Osteocyte (in vitro differentiated cells): ENCODE measurements at regions not wholly inside any gene's neighbourhood (a gene's known extent, or its start where the extent isn't known, plus 50 kb on each side); places are given as distances from the start of the nearest gene placed in this dataset.
A peak's percentile ranks its signal among the peaks of the same experiment; 100 is the strongest.

Experiments
- DNase-seq: peaks from one replicate; pipeline ENCODE4 v3.0.0; 2021; ENCODE audit warnings: mixed read lengths; ENCODE audit not compliant: unreplicated experiment; ENCODE audit errors: extremely low spot score
- H3K27ac Mint-ChIP-seq: one replicate; pipeline ENCODE4 v1.8.0; 2021; ENCODE audit warnings: mild to moderate bottlenecking, mixed read lengths; ENCODE audit not compliant: unreplicated experiment
- H3K27me3 Mint-ChIP-seq: one replicate; pipeline ENCODE4 v1.8.0; 2021; ENCODE audit warnings: mixed read lengths; ENCODE audit not compliant: unreplicated experiment
- H3K36me3 Mint-ChIP-seq: one replicate; pipeline ENCODE4 v1.8.0; 2021; ENCODE audit warnings: mixed read lengths; ENCODE audit not compliant: unreplicated experiment
- H3K4me1 Mint-ChIP-seq: one replicate; pipeline ENCODE4 v1.8.0; 2021; ENCODE audit warnings: mixed read lengths; ENCODE audit not compliant: unreplicated experiment
- H3K4me3 Mint-ChIP-seq: one replicate; pipeline ENCODE4 v1.8.0; 2021; ENCODE audit warnings: mild to moderate bottlenecking, moderate library complexity, mixed read lengths; ENCODE audit not compliant: unreplicated experiment
- H3K9me3 Mint-ChIP-seq: one replicate; pipeline ENCODE4 v1.8.0; 2021; ENCODE audit warnings: mixed read lengths; ENCODE audit not compliant: unreplicated experiment
- CTCF ChIP-seq: fragments of 200-600 bp; sonication (generic); IDR thresholded peaks from 2 replicates; pipeline ENCODE4 v1.5.0; 2021; ENCODE audit warnings: antibody characterized with exemption, mild to moderate bottlenecking, moderate library complexity

- no peak overlapping the region for H3K27ac Mint-ChIP-seq
- H3K27me3 Mint-ChIP-seq, result peaks cover 12% of the 10 kb centered on the region
- DNase-seq, result peak; percentile 68
- H3K4me1 Mint-ChIP-seq, result no peaks in the 10 kb centered on the region
- no peak overlapping the region for H3K4me3 Mint-ChIP-seq
- no peaks in the 10 kb centered on the region for H3K9me3 Mint-ChIP-seq
- no peaks in the 10 kb centered on the region for H3K36me3 Mint-ChIP-seq
- no peak for TF ChIP-seq CTCF
Observed at GRCh38 chr4:152032722-152033131, 271.9 kb upstream of the GATB start.

DNA sequence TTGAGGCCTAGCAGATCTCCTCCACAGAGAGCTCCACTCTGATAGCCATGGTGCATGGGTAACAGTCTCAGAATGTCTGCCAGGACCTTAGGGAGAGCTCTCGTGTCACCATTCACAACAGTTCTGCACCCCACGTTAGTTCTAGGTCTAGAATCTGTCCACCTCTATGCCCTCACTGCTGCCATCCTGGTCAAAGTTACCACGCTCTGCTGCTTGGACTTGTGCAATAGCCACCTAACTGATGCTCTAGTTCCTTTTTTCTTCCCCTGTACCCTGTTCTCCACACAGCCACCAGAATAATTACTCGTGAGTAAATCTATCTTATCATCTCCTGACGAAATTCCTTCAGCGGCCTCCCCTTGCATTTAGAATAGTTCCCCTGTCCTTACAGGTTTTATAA, 268.8 kb upstream of the GATB start:
- Mint-ChIP-seq H3K4me3 (no peak overlapping the region), H3K27ac (no peak overlapping the region)
- TF ChIP-seq CTCF, result no peak

GRCh38 chr4:152028131-152028530, 267.3 kb upstream of the GATB start:
- peaks cover 19% of the 10 kb centered on the region for H3K27me3 Mint-ChIP-seq
- TF ChIP-seq CTCF, result no peak
- no peak for DNase-seq
- no peaks in the 10 kb centered on the region for H3K4me1 Mint-ChIP-seq
- no peak overlapping the region for H3K4me3 Mint-ChIP-seq
- no peaks in the 10 kb centered on the region for H3K9me3 Mint-ChIP-seq
- H3K36me3 Mint-ChIP-seq, result no peaks in the 10 kb centered on the region
- H3K27ac Mint-ChIP-seq, result no peak overlapping the region

More for the DNA sequence above, 268.8 kb upstream of the GATB start:
- DNase-seq, result no peak
- peaks cover 19% of the 10 kb centered on the region for H3K27me3 Mint-ChIP-seq
- no peaks in the 10 kb centered on the region for H3K4me1 Mint-ChIP-seq
- H3K9me3 Mint-ChIP-seq, result no peaks in the 10 kb centered on the region
- no peaks in the 10 kb centered on the region for H3K36me3 Mint-ChIP-seq

- peaks cover 16% of the 10 kb centered on the region for H3K27me3 Mint-ChIP-seq
- DNase-seq, result no peak
- no peak overlapping the region for H3K4me3 Mint-ChIP-seq
- H3K27ac Mint-ChIP-seq, result no peak overlapping the region
- H3K4me1 Mint-ChIP-seq, result no peaks in the 10 kb centered on the region
- TF ChIP-seq CTCF, result no peak
- no peaks in the 10 kb centered on the region for H3K36me3 Mint-ChIP-seq
- H3K9me3 Mint-ChIP-seq, result no peaks in the 10 kb centered on the region
Observed at GRCh38 chr4:152024881-152025280, 264.1 kb upstream of the GATB start.

- H3K4me3 Mint-ChIP-seq, result no peak overlapping the region
- no peaks in the 10 kb centered on the region for H3K9me3 Mint-ChIP-seq
- no peak for TF ChIP-seq CTCF
- H3K36me3 Mint-ChIP-seq, result no peaks in the 10 kb centered on the region
- peaks cover 16% of the 10 kb centered on the region for H3K27me3 Mint-ChIP-seq
- H3K4me1 Mint-ChIP-seq, result no peaks in the 10 kb centered on the region
- no peak for DNase-seq
- no peak overlapping the region for H3K27ac Mint-ChIP-seq
Observed at GRCh38 chr4:152023674-152024073, 262.9 kb upstream of the GATB start.
